ENCODE measurements at regions not wholly inside any gene's neighbourhood (a gene's known extent, or its start where the extent isn't known, plus 50 kb on each side); places are given as distances from the start of the nearest gene placed in this dataset.
"Not testable (repeated sequence)": the region's sequence is repeated elsewhere in the genome, so short reads cannot be mapped to it uniquely, and the experiment has no call there.

- TF ChIP-seq CTCF (IDR thresholded peaks at IDR 0.05; ENCODE audit: control insufficient read depth, insufficient read depth, low read depth, low read length, missing control alignments): no peak
- no peak for DNase-seq (ENCODE audit: low read depth)
- H3K4me3 ChIP-seq (ENCODE audit: control insufficient read depth, low read depth, low read length): no peak overlapping the region
Measured at GRCh38 chr3:177452831-177453450, 255.7 kb upstream of the TBL1XR1 start.

- no peak overlapping the region for H3K4me3 ChIP-seq (ENCODE audit: control insufficient read depth, low read depth, low read length)
- TF ChIP-seq CTCF (IDR thresholded peaks at IDR 0.05; ENCODE audit: control insufficient read depth, insufficient read depth, low read depth, low read length, missing control alignments): no peak
- DNase-seq (ENCODE audit: low read depth): no peak
Measured at GRCh38 chr3:177453451-177453844, 256.2 kb upstream of the TBL1XR1 start.

GRCh38 chr3:177457204-177457603 is 259.9 kb upstream of the TBL1XR1 start:
- not testable (repeated sequence) for DNase-seq (ENCODE audit: low read depth); H3K4me3 ChIP-seq (ENCODE audit: control insufficient read depth, low read depth, low read length)

- DNase-seq (ENCODE audit: low read depth): no peak
- TF ChIP-seq CTCF (IDR thresholded peaks at IDR 0.05; ENCODE audit: control insufficient read depth, insufficient read depth, low read depth, low read length, missing control alignments): no peak
- H3K4me3 ChIP-seq (ENCODE audit: control insufficient read depth, low read depth, low read length): no peak overlapping the region
Measured at GRCh38 chr3:177459401-177459800, 262.1 kb upstream of the TBL1XR1 start.

- DNase-seq (ENCODE audit: low read depth): no peak
- H3K4me3 ChIP-seq (ENCODE audit: control insufficient read depth, low read depth, low read length): no peak overlapping the region
- no peak for TF ChIP-seq CTCF (IDR thresholded peaks at IDR 0.05; ENCODE audit: control insufficient read depth, insufficient read depth, low read depth, low read length, missing control alignments)
Measured at GRCh38 chr3:177460047-177460446, 262.8 kb upstream of the TBL1XR1 start.

- H3K4me3 ChIP-seq (ENCODE audit: control insufficient read depth, low read depth, low read length): no peak overlapping the region
- TF ChIP-seq CTCF (IDR thresholded peaks at IDR 0.05; ENCODE audit: control insufficient read depth, insufficient read depth, low read depth, low read length, missing control alignments): no peak
- DNase-seq (ENCODE audit: low read depth): no peak
Measured at GRCh38 chr3:177461765-177462164, 264.5 kb upstream of the TBL1XR1 start.

GRCh38 chr3:177463341-177463740 is 266.1 kb upstream of the TBL1XR1 start:
- not testable (repeated sequence) for DNase-seq (ENCODE audit: low read depth); H3K4me3 ChIP-seq (ENCODE audit: control insufficient read depth, low read depth, low read length)

- TF ChIP-seq CTCF (IDR thresholded peaks at IDR 0.05; ENCODE audit: control insufficient read depth, insufficient read depth, low read depth, low read length, missing control alignments): no peak
- DNase-seq (ENCODE audit: low read depth): no peak
Measured at GRCh38 chr3:177463863-177464262, 266.6 kb upstream of the TBL1XR1 start.

More at GRCh38 chr3:177463863-177464262, 266.6 kb upstream of the TBL1XR1 start:
- no peak overlapping the region for H3K4me3 ChIP-seq (ENCODE audit: control insufficient read depth, low read depth, low read length)
